Natural killer cell treated with Interleukin-12 subunit alpha and Interleukin-12 subunit beta and Interleukin-15 and Interleukin-18, amount 100 ng/mL, for 72 hours (primary cell): ENCODE measurements at regions not wholly inside any gene's neighbourhood (a gene's known extent, or its start where the extent isn't known, plus 50 kb on each side); places are given as distances from the start of the nearest gene placed in this dataset.

ENCODE experiments used
- ATAC-seq, 2 donors: fragments of 150-1000 bp; cut with Tn5 transposase in 1 of 2; sonication (Bioruptor Pico), chemical (Tn5 transposase) in 1 of 2; 2 replicates each; pipeline ENCODE4 v1.10.0; 2021
- DNase-seq: peaks from one replicate; pipeline ENCODE4 v3.0.0; 2022; ENCODE audit warnings: low spot score
- H3K27ac Mint-ChIP-seq, 2 donors: 1 replicate in 1 of 2; 2 replicates in 1 of 2; pipeline ENCODE4 v1.8.0; 2022; ENCODE audit warnings: mixed read lengths in 2 of 2, mild to moderate bottlenecking in 1 of 2, moderate library complexity in 1 of 2
- H3K27me3 Mint-ChIP-seq, 2 donors: 1 replicate in 1 of 2; 2 replicates in 1 of 2; pipeline ENCODE4 v1.8.0; 2022; ENCODE audit warnings: mixed read lengths in 2 of 2
- H3K36me3 Mint-ChIP-seq: one replicate; pipeline ENCODE4 v1.8.0; 2022; ENCODE audit warnings: mixed read lengths
- H3K4me1 Mint-ChIP-seq, 2 donors: 1 replicate in 1 of 2; 2 replicates in 1 of 2; pipeline ENCODE4 v1.8.0; 2022; ENCODE audit warnings: low read depth in 2 of 2, mixed read lengths in 2 of 2, mild to moderate bottlenecking in 1 of 2
- H3K4me3 Mint-ChIP-seq: one replicate; pipeline ENCODE4 v1.8.0; 2022; ENCODE audit warnings: mixed read lengths
- H3K9me3 Mint-ChIP-seq: 2 replicates; pipeline ENCODE4 v1.8.0; 2022; ENCODE audit warnings: mixed read lengths

DNA sequence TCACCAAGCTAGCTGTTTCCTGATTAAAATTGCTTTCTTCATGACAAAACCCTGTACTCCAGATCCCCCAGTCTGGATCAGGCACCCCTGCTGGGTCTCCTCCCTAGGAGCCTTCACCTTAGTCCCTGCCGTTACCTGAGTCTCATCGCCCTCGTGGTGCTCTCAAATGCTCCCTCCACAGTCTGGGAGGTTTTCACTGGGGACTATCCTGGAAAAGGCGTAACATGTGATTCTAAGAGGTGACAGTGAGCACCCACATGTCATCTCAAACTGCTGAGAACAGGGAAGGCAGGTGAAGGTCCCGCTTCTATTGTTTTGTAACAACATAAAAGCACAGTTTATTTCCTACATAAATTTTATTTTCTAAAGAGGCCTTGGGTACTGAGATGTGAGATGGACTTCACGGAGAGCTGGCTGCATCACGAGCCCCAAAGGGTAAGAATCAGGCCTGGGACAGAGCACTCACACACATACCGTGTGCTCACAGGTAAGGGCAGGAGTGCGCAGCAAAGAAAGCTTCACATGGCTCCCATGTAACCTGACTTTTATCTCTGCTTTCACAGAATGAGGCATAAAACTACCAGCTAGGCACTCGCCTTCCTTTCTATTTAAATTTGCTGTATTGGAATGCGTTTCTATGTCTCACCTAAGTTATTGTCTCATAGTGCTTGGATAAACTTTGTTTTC lies 531.5 kb downstream of the RNF144A start:
- Mint-ChIP-seq H3K27ac (peak overlapping the region; percentile 98), H3K4me3 (no peak overlapping the region), H3K36me3 (peaks cover 19% of the 10 kb centered on the region), H3K9me3 (peaks cover 4% of the 10 kb centered on the region), H3K27me3 (no peaks in the 10 kb centered on the region), H3K4me1 (peaks cover 66 to 72% of the 10 kb centered on the region in 2 donors)
- DNase-seq (no peak), ATAC-seq (no peak)

GRCh38 chr2:7449298-7449697 lies 532.1 kb downstream of the RNF144A start:
- peak overlapping the region; percentile 98 for H3K27ac Mint-ChIP-seq
- no peaks in the 10 kb centered on the region for H3K27me3 Mint-ChIP-seq
- peaks cover 70 to 72% of the 10 kb centered on the region in 2 donors for H3K4me1 Mint-ChIP-seq
- peaks cover 4% of the 10 kb centered on the region for H3K9me3 Mint-ChIP-seq
- no peak for DNase-seq
- no peak overlapping the region for H3K4me3 Mint-ChIP-seq
- peaks cover 20% of the 10 kb centered on the region for H3K36me3 Mint-ChIP-seq
- no peak for ATAC-seq

DNA sequence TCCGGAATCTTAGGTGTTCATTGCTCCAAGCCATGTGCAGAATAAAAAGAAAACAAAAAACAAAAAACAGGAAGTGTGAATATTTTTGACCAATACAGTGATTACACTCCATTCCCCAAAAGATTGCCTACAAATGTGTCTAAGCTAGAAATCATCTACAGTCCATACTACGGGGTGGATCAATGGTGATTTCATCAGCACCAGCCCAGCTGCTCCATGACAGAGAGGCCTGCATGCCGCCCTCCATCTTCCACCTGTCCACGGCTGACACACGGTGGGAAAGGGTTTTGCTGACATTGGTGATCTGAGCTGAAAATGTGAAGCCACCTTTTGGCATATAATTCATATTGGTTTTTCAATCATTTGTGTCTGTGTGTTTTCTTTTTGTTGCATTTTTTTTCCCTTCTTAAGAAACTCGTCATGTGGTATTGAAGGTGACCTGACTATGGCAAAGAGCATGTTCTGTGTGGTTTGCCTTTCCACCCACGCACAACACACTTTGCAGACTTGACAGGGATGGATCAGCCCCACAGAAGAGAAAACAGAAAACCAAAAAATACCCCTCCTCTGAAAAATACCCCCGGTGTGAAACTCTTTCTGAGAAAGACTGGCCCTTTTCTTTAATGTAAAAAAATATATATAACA lies 533.1 kb downstream of the RNF144A start:
- H3K4me3 Mint-ChIP-seq: peak overlapping the region; percentile 69
- peaks cover 66 to 68% of the 10 kb centered on the region in 2 donors for H3K4me1 Mint-ChIP-seq
- H3K9me3 Mint-ChIP-seq: peaks cover 4% of the 10 kb centered on the region

GRCh38 chr2:7450833-7451190 lies 533.6 kb downstream of the RNF144A start:
- ATAC-seq: peak; percentile 62 to 81
- peak overlapping the region; percentile 98 for H3K27ac Mint-ChIP-seq
- peaks cover 13% of the 10 kb centered on the region for H3K36me3 Mint-ChIP-seq
- peak overlapping the region; percentile 69 for H3K4me3 Mint-ChIP-seq
- H3K27me3 Mint-ChIP-seq: no peaks in the 10 kb centered on the region
- peaks cover 61 to 64% of the 10 kb centered on the region in 2 donors for H3K4me1 Mint-ChIP-seq
- H3K9me3 Mint-ChIP-seq: peaks cover 4% of the 10 kb centered on the region
- DNase-seq: no peak

More for the DNA sequence above, 533.1 kb downstream of the RNF144A start:
- ATAC-seq: peak; percentile 88 to 94
- Mint-ChIP-seq H3K36me3 (peaks cover 18% of the 10 kb centered on the region), H3K27me3 (no peaks in the 10 kb centered on the region), H3K27ac (peak overlapping the region; percentile 98)
- DNase-seq: peak; percentile 88

GRCh38 chr2:7452110-7452876 lies 535.1 kb downstream of the RNF144A start:
- Mint-ChIP-seq H3K4me1 (peaks cover 59 to 60% of the 10 kb centered on the region in 2 donors), H3K4me3 (peak overlapping the region; percentile 69), H3K27ac (peak overlapping the region; percentile 98), H3K36me3 (peaks cover 12% of the 10 kb centered on the region), H3K27me3 (peaks cover 0 to 2% of the 10 kb centered on the region in 2 donors), H3K9me3 (peaks cover 4% of the 10 kb centered on the region)
- peak in 1 of 2 donors; percentile 52 for ATAC-seq
- no peak for DNase-seq

GRCh38 chr2:7454592-7454991 lies 537.4 kb downstream of the RNF144A start:
- Mint-ChIP-seq H3K27me3 (peaks cover 0 to 2% of the 10 kb centered on the region in 2 donors), H3K9me3 (no peaks in the 10 kb centered on the region), H3K4me1 (peaks cover 49 to 55% of the 10 kb centered on the region in 2 donors), H3K36me3 (peaks cover 5% of the 10 kb centered on the region), H3K4me3 (no peak overlapping the region), H3K27ac (peak overlapping the region; percentile 98)
- DNase-seq (no peak), ATAC-seq (no peak)

DNA sequence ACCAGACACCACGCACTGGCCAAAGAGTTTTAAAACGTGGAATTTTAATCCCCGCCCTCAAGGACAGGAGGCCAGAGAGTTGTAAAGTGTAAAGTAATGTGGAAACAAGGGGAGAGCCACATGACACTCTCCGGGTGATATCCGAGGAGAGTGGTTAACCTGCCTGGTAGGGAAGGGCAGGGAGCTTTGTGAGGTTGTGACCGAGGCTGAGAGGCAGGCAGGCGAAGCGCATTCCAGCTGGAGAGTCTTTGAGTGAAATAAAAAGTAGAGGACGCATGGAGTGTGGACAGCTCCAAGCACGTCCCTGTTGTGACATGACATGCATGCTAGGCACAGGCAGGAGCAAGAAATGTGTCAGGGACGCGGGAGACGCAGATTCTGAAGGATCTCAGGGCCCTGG lies 539.5 kb downstream of the RNF144A start:
- Mint-ChIP-seq H3K4me3 (no peak overlapping the region), H3K27ac (peak overlapping the region in 1 of 2 donors; percentile 58), H3K9me3 (peaks cover 2% of the 10 kb centered on the region), H3K27me3 (peaks cover 0 to 2% of the 10 kb centered on the region in 2 donors), H3K36me3 (peaks cover 5% of the 10 kb centered on the region), H3K4me1 (peaks cover 38 to 43% of the 10 kb centered on the region in 2 donors)
- ATAC-seq (no peak), DNase-seq (no peak)

DNA sequence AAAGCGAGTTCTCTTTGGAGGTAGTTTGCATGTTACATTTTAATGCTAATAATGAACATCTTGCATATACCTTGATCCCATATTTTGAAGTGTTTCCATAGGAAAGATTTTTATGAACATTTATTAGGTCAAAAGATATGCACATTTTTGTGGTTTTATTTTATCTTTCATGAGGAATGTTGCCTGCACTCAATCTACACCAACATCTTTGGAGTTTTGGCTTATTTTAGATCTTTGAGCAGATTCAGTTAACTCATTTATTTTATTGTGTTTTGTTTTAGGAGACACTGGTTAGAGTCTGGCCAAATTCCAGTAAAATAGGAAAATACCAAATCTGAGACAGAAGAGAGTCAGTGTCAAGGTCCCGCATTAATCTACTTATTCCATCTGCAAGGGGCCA lies 540.9 kb downstream of the RNF144A start:
- peak overlapping the region in 1 of 2 donors; percentile 53 for H3K27ac Mint-ChIP-seq
- H3K36me3 Mint-ChIP-seq: peaks cover 5% of the 10 kb centered on the region
- ATAC-seq (no peak), DNase-seq (no peak)
- peaks cover 25 to 30% of the 10 kb centered on the region in 2 donors for H3K4me1 Mint-ChIP-seq
- H3K4me3 Mint-ChIP-seq: no peak overlapping the region
- H3K9me3 Mint-ChIP-seq: peaks cover 2% of the 10 kb centered on the region
- H3K27me3 Mint-ChIP-seq: peaks cover 0 to 2% of the 10 kb centered on the region in 2 donors

DNA sequence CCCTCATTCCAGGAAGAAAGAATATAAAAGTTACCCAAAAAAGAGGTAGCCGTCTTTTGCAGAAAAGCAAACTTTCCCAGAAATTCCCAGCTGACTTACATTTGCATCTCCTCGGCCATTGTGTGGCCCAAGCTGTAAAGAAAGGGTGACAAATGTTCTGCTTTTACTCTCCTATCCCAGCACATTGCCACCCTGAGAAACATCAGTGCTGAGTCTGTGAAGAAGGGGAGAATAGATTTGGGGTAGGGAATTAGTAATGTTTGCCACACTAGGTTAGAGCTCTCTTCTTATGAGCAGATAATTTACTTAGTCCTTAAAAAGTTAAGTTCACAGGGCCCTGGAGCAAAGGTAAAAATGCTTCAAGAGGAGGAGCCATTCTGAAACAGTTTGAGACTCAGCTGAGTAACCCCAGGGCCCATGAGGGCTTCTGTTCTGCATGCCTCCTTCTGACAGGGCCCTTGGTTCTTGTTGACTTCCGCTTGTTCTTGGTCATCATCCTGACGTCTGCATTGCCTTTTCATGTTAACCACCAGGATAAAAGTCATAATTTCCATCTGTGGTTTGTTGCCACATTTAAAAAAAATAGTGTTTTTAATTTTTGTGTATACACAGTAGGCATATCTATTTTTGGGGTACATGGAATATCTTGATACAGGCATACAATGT lies 550.7 kb downstream of the RNF144A start:
- peaks cover 26% of the 10 kb centered on the region for H3K36me3 Mint-ChIP-seq
- peak; percentile 92 to 94 for ATAC-seq

GRCh38 chr2:7468448-7468828 lies 551.2 kb downstream of the RNF144A start:
- Mint-ChIP-seq H3K27me3 (no peaks in the 10 kb centered on the region), H3K4me3 (peak overlapping the region; percentile 73), H3K36me3 (peaks cover 26% of the 10 kb centered on the region), H3K27ac (peak overlapping the region; percentile 75 to 94), H3K9me3 (peaks cover 3% of the 10 kb centered on the region), H3K4me1 (peaks cover 43 to 59% of the 10 kb centered on the region in 2 donors)
- ATAC-seq: peak; percentile 22 to 35
- no peak for DNase-seq

More for the DNA sequence above, 550.7 kb downstream of the RNF144A start:
- Mint-ChIP-seq H3K27ac (peak overlapping the region; percentile 75 to 94), H3K4me1 (peaks cover 40 to 54% of the 10 kb centered on the region in 2 donors), H3K9me3 (peaks cover 3% of the 10 kb centered on the region), H3K4me3 (peak overlapping the region; percentile 73), H3K27me3 (no peaks in the 10 kb centered on the region)
- DNase-seq: no peak

- no peak for DNase-seq
- Mint-ChIP-seq H3K36me3 (peaks cover 26% of the 10 kb centered on the region), H3K27me3 (no peaks in the 10 kb centered on the region), H3K4me3 (peak overlapping the region; percentile 73), H3K9me3 (peaks cover 3% of the 10 kb centered on the region), H3K4me1 (peaks cover 43 to 61% of the 10 kb centered on the region in 2 donors), H3K27ac (peak overlapping the region; percentile 75 to 94)
- no peak for ATAC-seq
Observed at GRCh38 chr2:7468955-7469354, 551.7 kb downstream of the RNF144A start.

DNA sequence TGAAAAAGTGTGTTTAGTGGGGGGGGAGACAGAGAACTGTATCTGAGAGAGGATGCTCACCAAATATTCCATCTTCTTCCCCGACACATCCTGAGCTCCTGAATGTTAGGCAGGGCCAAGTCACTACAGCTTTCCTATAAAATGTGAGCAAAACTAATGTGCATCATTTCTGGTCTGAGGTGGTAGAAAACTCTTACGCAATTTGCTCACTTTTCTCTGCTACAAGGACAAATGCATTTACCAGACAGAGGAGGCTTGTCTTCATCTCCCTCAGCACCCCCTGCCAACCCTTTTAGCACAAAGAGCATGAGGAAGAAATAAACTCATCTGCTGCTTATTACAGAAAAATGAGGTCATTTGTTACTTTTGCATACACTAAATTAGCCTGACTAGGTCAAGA lies 554.0 kb downstream of the RNF144A start:
- Mint-ChIP-seq H3K9me3 (peaks cover 3% of the 10 kb centered on the region), H3K4me3 (no peak overlapping the region), H3K27me3 (no peaks in the 10 kb centered on the region), H3K36me3 (peaks cover 13% of the 10 kb centered on the region), H3K4me1 (peaks cover 37 to 57% of the 10 kb centered on the region in 2 donors), H3K27ac (peak overlapping the region; percentile 74 to 94)
- DNase-seq: no peak
- no peak for ATAC-seq

GRCh38 chr2:7472465-7472864 lies 555.3 kb downstream of the RNF144A start:
- peaks cover 35 to 52% of the 10 kb centered on the region in 2 donors for H3K4me1 Mint-ChIP-seq
- no peak for DNase-seq

More at GRCh38 chr2:7472465-7472864, 555.3 kb downstream of the RNF144A start:
- peak overlapping the region; percentile 58 to 77 for H3K27ac Mint-ChIP-seq
- H3K27me3 Mint-ChIP-seq: no peaks in the 10 kb centered on the region
- peak overlapping the region; percentile 12 for H3K4me3 Mint-ChIP-seq
- peaks cover 8% of the 10 kb centered on the region for H3K36me3 Mint-ChIP-seq
- no peak for ATAC-seq
- H3K9me3 Mint-ChIP-seq: peaks cover 3% of the 10 kb centered on the region
